ENCODE measurements at regions not wholly inside any gene's neighbourhood (a gene's known extent, or its start where the extent isn't known, plus 50 kb on each side); places are given as distances from the start of the nearest gene placed in this dataset.
"Not testable (repeated sequence)": the region's sequence is repeated elsewhere in the genome, so short reads cannot be mapped to it uniquely, and the experiment has no call there.

DNA sequence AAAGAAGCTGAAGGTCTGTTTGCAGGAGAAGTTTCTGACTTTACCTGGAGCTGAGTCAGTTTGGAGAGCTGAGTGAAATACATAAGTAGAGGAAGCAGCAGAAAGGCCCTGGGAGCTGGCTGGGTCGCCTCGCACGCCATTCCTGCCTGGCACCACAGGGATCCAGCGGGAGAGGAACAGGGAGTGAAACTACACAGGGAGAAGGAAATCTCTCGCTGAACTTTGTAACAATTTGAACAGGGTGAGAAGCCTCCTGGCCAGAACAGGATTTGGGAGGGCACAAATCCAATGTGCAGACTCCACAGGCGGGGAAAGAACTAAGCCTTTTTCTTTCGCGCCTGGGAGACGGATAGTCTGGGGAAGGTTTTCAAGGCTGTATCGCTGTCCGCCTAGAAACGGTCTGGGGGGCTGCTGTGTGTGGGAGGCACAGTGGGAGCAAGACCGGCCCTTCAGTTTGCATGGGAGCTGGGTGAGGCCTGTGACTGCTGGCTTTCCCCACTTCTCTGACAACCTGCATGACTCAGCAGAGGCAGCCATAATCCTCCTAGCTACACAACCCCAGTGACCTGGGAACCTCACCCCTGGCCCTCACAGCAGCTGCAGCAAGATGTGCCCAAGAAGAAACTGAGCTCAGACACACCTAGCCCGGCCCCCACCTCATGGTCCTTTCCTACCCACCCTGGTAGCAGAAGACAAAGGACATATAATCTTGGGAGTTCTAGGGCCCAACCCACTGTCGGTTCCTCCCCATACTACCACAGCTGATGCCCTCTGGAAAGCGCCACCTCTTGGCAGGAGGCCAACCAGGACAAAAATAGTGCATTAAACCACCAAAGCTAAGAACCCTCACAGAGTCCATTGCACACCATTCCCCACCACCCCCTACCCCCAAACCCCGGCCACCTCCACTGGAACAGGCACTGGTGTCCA is 778.6 kb downstream of the KCNJ2 start:
- no peaks in the 10 kb centered on the region for H3K27me3 ChIP-seq
- H3K4me3 ChIP-seq = no peak overlapping the region
- no peak for DNase-seq (ENCODE audit: extremely low spot score)
- H3K36me3 ChIP-seq = no peaks in the 10 kb centered on the region
- no peaks in the 10 kb centered on the region for H3K4me1 ChIP-seq
- intact Hi-C loops (cut with DNase I) = no loop called here
- WGBS = 90% methylated on average over 13 of the region's 17 CpGs
- H3K27ac ChIP-seq (replicated peaks in 1 of 4) = no peak overlapping the region
- no peak for TF ChIP-seq EP300 (IDR thresholded peaks at IDR 0.05)
- TF ChIP-seq POLR2A (IDR thresholded peaks at IDR 0.05; ENCODE audit: low read depth) = no peak
- TF ChIP-seq POLR2AphosphoS5 (IDR thresholded peaks at IDR 0.05) = no peak
- TF ChIP-seq, protein P1, sequence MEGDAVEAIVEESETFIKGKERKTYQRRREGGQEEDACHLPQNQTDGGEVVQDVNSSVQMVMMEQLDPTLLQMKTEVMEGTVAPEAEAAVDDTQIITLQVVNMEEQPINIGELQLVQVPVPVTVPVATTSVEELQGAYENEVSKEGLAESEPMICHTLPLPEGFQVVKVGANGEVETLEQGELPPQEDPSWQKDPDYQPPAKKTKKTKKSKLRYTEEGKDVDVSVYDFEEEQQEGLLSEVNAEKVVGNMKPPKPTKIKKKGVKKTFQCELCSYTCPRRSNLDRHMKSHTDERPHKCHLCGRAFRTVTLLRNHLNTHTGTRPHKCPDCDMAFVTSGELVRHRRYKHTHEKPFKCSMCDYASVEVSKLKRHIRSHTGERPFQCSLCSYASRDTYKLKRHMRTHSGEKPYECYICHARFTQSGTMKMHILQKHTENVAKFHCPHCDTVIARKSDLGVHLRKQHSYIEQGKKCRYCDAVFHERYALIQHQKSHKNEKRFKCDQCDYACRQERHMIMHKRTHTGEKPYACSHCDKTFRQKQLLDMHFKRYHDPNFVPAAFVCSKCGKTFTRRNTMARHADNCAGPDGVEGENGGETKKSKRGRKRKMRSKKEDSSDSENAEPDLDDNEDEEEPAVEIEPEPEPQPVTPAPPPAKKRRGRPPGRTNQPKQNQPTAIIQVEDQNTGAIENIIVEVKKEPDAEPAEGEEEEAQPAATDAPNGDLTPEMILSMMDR (IDR thresholded peaks at IDR 0.05) = no peak
- H3K9me3 ChIP-seq = peaks cover 0 to under 1% (median 0%) of the 10 kb centered on the region in 4 donors

DNA sequence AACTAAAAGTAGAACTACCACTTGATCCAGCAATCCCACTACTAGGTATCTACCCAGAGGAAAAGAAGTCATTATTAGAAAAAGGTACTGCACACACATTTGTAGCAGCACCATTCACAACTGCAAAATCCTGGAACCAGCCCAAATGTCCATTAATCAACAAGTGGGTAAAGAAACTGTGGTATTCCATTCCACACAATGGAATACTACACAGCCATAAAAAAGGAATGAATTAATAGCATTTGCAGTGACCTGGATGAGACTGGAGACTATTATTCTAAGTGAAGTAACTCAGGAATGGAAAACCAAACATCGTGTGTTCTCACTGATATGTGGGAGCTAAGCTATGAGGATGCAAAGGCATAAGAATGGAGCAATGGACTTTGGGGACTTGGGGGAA is 783.8 kb downstream of the KCNJ2 start:
- H3K9me3 ChIP-seq; intact Hi-C loops (cut with DNase I); H3K27me3 ChIP-seq; H3K27ac ChIP-seq (replicated peaks in 1 of 4); DNase-seq (ENCODE audit: extremely low spot score); H3K36me3 ChIP-seq; H3K4me3 ChIP-seq; H3K4me1 ChIP-seq: not testable (repeated sequence)
- 96% methylated on average over 1 of the region's 1 CpG for WGBS

DNA sequence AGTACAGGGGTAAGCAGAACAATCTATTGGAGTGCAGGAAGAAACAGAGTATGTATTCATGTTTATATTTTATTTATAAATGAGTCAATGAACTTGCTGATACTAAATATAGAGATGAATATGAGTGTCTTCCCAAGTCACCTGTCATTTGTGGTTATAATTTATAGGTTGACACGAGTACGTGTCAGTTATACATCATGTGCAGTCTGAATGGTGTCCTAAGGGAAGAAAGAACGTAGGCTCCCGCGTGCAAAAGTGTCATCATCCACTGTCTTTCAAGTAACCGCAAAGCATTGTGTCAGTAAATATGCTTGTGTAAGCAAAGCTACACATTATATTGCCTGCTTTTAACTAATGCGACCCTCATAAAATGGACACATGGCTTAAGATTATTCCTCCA is 786.1 kb downstream of the KCNJ2 start:
- H3K36me3 ChIP-seq = no peaks in the 10 kb centered on the region
- no peak overlapping the region for H3K4me3 ChIP-seq
- no peak for DNase-seq (ENCODE audit: extremely low spot score)
- TF ChIP-seq, protein P1 (IDR thresholded peaks at IDR 0.05) = no peak
- TF ChIP-seq POLR2AphosphoS5 (IDR thresholded peaks at IDR 0.05) (no peak), POLR2A (IDR thresholded peaks at IDR 0.05; ENCODE audit: low read depth) (no peak), EP300 (IDR thresholded peaks at IDR 0.05) (no peak)
- WGBS = 77% methylated on average over 7 of the region's 7 CpGs
- intact Hi-C loops (cut with DNase I) = no loop called here
- no peaks in the 10 kb centered on the region for H3K27me3 ChIP-seq
- H3K9me3 ChIP-seq = peaks cover 0 to 4% (median 0%) of the 10 kb centered on the region in 4 donors
- H3K4me1 ChIP-seq = no peaks in the 10 kb centered on the region
- no peak overlapping the region for H3K27ac ChIP-seq (replicated peaks in 1 of 4)

DNA sequence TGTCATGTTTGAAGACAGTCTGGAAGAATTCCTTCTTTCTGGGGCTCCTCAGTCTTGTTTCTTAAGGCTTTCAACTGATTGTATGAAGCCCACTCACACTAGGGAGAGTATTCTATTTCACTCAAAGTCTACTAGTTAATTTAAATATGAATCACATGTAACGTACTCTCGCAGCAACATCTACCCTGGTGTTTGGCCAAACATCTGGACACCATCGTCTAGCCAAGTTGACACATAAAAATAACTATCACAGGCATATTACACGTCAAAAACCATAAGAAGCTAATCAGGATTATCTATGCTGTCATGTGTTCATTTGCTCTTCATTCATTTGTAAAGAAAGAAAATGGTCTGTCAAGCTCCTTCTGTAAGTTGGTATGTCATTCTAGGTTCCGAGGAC is 787.4 kb downstream of the KCNJ2 start:
- H3K4me1 ChIP-seq = no peaks in the 10 kb centered on the region
- H3K27ac ChIP-seq (replicated peaks in 1 of 4) = no peak overlapping the region
- H3K4me3 ChIP-seq = no peak overlapping the region
- H3K9me3 ChIP-seq = peaks cover 0 to 4% (median 0%) of the 10 kb centered on the region in 4 donors
- 50% methylated on average over 5 of the region's 5 CpGs for WGBS
- intact Hi-C loops (cut with DNase I) = no loop called here
- no peak for TF ChIP-seq POLR2AphosphoS5 (IDR thresholded peaks at IDR 0.05)
- no peak for TF ChIP-seq EP300 (IDR thresholded peaks at IDR 0.05)
- TF ChIP-seq POLR2A (IDR thresholded peaks at IDR 0.05; ENCODE audit: low read depth) = no peak
- TF ChIP-seq, protein P1 (IDR thresholded peaks at IDR 0.05) = no peak
- H3K27me3 ChIP-seq = no peaks in the 10 kb centered on the region
- DNase-seq (ENCODE audit: extremely low spot score) = no peak
- no peaks in the 10 kb centered on the region for H3K36me3 ChIP-seq

DNA sequence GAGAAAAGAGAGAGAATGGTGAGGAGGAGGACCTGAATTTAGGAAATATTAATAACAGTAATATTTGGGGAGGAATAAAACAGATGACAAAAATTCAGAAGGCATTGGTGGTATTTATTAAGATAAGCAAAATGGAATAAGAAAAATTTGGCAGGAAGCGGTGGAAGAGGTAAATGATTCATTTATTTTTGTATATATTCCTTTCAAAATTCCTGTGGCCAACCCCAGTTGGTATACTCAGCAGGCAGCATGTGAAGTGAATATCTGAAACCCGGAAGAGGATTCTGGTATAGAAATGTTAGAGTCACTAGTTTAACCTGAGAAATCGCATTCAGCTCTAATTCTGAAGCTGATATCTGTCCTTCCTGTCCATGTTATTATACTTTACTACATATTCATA is 792.0 kb downstream of the KCNJ2 start:
- no peaks in the 10 kb centered on the region for H3K27me3 ChIP-seq
- no peak overlapping the region for H3K27ac ChIP-seq (replicated peaks in 1 of 4)
- no peaks in the 10 kb centered on the region for H3K36me3 ChIP-seq
- H3K9me3 ChIP-seq = peaks cover 0 to 8% (median 4%) of the 10 kb centered on the region in 4 donors
- H3K4me3 ChIP-seq = no peak overlapping the region
- H3K4me1 ChIP-seq = no peaks in the 10 kb centered on the region
- TF ChIP-seq POLR2AphosphoS5 (IDR thresholded peaks at IDR 0.05) (no peak), POLR2A (IDR thresholded peaks at IDR 0.05; ENCODE audit: low read depth) (no peak), EP300 (IDR thresholded peaks at IDR 0.05) (no peak)
- TF ChIP-seq, protein P1 (IDR thresholded peaks at IDR 0.05) = no peak
- 88% methylated on average over 3 of the region's 3 CpGs for WGBS
- DNase-seq (ENCODE audit: extremely low spot score) = no peak
- intact Hi-C loops (cut with DNase I) = no loop called here
